Epithelial cell of prostate (primary cell): ENCODE measurements at regions not wholly inside any gene's neighbourhood (a gene's known extent, or its start where the extent isn't known, plus 50 kb on each side); places are given as distances from the start of the nearest gene placed in this dataset.
"Not testable (repeated sequence)": the region's sequence is repeated elsewhere in the genome, so short reads cannot be mapped to it uniquely, and the experiment has no call there.

Source experiments
- DNase-seq: peaks from one replicate; pipeline ENCODE4 v3.0.0-alpha.2; 2011; ENCODE audit warnings: low read depth, low spot score
- H3K27ac ChIP-seq: fragments of 450-650 bp; 2 replicates; pipeline ENCODE4 v1.5.1; 2017; ENCODE audit warnings: mild to moderate bottlenecking

- H3K27ac ChIP-seq: no peak overlapping the region
- no peak for DNase-seq
Measured at GRCh38 chr13:103614761-103615160, 548.5 kb upstream of the SLC10A2 start.

GRCh38 chr13:103607995-103608394 lies 541.8 kb upstream of the SLC10A2 start:
- H3K27ac ChIP-seq: no peak overlapping the region
- no peak for DNase-seq

GRCh38 chr13:103605546-103606326 lies 539.5 kb upstream of the SLC10A2 start:
- no peak for DNase-seq
- no peak overlapping the region for H3K27ac ChIP-seq

- not testable (repeated sequence) for DNase-seq, H3K27ac ChIP-seq
Measured at GRCh38 chr13:103599870-103600269, 533.7 kb upstream of the SLC10A2 start.

DNA sequence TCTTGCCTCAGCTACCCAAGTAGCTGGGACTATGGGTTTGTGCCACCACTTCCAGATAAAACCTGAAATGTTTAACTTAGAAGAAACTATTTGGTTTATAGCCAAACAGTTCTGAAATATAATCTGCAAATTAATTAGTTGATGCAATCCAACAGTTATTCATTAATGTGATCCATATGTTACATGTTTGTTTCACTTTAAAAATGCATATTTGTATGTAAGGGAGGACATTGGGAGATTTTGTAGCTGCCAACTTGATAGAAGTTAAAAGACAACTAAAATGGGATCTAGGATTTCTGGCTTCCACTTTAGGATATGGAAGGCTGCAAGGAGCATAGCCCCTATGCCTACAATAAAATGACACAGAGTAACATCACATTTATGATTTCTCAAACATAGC lies 532.5 kb upstream of the SLC10A2 start:
- no peak overlapping the region for H3K27ac ChIP-seq

DNA sequence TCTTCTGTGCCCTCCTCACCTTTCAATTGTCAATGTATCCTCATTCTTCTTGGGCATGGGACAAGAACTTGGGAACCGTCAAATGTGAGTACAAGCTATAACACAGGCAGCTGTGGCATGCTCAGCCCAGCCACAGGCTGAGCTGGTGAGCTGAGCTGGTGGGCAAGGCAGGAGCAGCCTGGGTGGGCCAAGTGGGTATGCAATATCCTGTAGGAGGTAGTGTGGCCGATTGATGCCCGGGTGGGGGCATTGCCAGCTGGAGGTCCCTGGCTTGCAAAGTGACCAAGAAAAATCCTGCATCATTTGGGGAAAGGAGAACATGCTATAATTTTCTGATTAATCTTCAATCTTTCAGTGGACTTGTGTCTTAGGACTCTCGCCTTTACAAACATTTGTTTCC lies 507.2 kb upstream of the SLC10A2 start:
- no peak overlapping the region for H3K27ac ChIP-seq
- no peak for DNase-seq

More for the DNA sequence above, 532.5 kb upstream of the SLC10A2 start:
- no peak for DNase-seq

DNA sequence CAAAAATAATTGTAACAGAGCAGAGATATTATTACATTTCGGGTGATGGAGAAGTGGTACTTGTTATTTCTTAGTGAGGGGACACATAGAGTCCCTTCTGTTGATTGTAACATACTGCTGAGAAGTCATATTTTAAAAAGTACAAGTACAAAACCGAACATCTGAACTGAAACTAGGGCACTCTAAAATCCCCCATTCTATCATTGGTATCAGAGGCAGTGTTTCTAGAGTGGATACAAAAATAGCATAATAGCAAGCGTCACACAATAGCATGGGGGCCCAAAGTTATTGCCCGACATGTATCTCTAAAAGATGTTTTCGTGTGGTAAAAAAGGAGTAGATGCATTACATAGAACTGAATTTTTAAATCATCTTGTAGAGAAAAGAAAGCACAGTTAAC lies 502.1 kb upstream of the SLC10A2 start:
- DNase-seq: no peak
- H3K27ac ChIP-seq: no peak overlapping the region

DNA sequence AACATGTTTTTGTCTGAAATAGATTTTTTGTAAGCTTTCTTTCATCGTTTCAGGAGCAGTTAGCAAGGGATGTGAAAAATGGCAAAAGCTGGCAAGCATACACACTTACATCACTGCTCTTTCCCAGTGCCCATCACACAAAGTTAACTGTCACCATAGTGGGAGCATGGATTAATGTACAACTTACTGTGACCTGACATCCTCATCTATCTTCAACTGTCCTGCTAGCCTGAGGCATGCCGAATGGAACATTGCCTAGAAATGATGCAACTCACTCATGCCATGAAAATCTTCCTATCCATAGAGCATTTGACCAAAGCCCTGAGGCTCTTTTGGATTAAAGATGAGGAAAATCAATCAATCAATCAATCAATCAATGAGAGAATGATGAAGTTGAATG lies 491.7 kb upstream of the SLC10A2 start:
- DNase-seq: no peak

GRCh38 chr13:103556681-103557080 lies 490.5 kb upstream of the SLC10A2 start:
- DNase-seq: no peak
- H3K27ac ChIP-seq: no peak overlapping the region

More for the DNA sequence above, 491.7 kb upstream of the SLC10A2 start:
- no peak overlapping the region for H3K27ac ChIP-seq

DNA sequence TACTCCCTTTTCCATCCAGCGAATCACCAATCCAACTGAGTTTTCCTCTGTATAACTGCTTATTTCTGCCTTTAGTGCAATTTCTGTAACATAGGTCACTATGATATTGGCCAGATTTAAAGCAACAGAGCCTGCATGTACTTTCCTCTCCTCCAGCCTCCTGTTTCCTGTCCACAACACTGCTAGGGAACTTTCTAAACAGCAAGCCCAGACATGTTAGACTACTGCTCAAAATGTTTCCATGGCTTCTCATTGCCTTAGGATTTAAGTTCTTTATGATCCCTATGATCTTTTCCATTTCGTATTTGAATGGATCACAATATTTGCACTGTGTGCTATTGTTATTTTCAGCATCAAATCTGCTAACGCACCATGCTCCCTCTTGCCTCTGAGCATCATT lies 481.7 kb upstream of the SLC10A2 start:
- DNase-seq: peak; percentile 3
- no peak overlapping the region for H3K27ac ChIP-seq

- H3K27ac ChIP-seq: no peak overlapping the region
- no peak for DNase-seq
Measured at GRCh38 chr13:103546271-103546670, 480.1 kb upstream of the SLC10A2 start.

GRCh38 chr13:103542648-103543047 lies 476.4 kb upstream of the SLC10A2 start:
- no peak overlapping the region for H3K27ac ChIP-seq
- no peak for DNase-seq

- no peak overlapping the region for H3K27ac ChIP-seq
- DNase-seq: no peak
Measured at GRCh38 chr13:103540382-103540765, 474.2 kb upstream of the SLC10A2 start.

DNA sequence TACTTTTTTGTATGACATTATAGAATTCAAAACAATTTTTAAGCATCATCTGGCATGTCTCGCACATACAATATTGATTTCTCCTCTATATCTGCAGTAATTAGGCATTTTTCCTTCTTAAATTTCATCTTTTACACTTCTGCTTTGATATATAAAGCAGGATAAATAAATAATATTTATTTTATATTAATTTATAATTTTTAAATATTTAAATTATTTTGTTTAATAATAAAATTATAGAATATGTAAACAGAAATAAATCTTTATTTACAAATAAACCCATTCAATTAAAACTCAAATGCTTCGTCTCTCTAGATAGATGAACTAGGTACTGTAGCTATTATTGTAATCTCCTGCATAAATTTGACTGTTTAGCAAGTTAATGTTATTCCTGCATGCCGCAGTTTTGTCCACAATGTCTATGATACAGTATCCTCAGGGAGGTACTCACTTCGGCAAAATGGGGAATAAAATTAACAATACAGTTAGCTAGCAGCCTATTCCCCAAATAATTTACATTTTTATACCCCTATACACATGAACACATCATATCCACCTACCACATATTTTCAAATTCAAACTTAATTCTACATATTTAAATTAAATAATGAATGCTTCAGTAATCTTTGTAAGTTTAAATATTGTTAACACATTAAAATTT lies 473.6 kb upstream of the SLC10A2 start:
- DNase-seq: no peak
- no peak overlapping the region for H3K27ac ChIP-seq

DNA sequence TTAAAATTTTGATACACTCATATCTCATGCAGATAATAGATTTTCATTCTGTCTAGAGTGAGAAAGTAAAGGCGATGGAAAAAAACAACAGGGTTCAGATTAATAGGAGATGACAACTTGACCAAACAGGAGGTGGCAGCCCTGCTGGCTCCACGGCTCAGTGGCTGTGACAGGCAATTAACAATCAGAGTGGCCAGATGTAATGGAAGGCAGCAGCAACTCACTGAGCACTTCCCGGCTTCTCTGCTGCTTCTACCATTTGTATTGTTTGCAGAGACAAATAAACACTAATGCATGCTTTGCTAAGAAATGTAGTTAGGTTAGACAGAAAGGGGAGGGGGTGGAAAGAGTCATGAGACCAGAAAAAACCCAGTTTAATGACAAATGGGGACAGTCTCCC lies 473.0 kb upstream of the SLC10A2 start:
- DNase-seq: no peak
- H3K27ac ChIP-seq: no peak overlapping the region

DNA sequence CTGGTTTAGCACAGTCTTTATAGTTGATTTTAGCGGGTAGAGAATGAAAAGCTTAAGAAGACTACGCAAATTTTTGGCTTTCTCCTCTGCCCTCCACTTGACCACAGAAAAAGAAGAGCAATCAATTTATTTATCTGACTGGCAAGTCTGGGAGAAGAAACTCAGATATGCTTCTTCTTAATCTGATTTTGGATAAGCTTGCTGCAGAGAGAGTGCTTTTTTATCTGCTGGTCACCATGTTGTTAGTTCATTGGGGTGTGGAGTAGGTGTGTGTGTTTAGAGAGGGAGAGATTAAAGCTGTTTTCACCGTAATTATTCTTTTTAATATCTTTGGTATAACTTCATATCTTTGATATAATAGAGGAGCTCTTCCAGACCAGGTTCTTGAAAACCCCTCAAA lies 471.4 kb upstream of the SLC10A2 start:
- DNase-seq: no peak
- no peak overlapping the region for H3K27ac ChIP-seq

DNA sequence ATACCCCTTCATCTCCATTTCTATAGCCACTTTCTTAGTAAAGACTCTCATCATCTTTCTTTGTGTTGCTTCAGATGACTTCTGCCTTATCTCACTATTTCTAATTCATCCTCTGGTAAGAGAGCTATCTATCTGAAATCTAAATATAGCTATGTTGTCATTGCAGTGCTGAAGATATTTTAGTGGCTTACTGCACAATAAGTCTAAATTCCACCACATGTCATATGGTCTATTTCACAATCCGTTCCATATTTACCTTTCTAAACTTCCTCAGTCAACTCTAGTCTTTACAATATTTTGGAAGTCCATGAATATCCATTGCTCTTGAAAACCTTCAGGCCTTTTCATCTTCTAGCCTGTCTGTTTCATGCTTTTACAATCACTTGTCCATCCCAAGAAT lies 465.1 kb upstream of the SLC10A2 start:
- H3K27ac ChIP-seq: no peak overlapping the region
- no peak for DNase-seq

DNA sequence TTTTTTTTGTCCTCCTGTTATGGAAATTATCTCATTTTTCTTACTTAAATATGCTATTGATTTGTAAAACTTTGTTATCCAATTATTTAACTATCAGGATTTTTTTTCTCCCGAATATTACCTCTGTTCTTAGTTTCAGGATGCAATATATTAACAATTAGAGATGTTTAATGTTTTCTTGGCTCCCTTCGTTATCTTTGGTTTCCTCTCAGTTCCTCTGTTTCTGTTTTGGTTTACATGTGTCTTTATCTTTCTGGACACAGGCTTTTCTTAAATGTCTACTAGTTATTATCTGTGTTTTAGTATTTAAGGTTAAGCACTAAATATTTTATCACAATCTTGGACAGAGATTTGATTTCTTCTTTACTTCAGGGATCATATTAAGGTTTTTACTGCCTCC lies 462.2 kb upstream of the SLC10A2 start:
- DNase-seq: no peak
- no peak overlapping the region for H3K27ac ChIP-seq

GRCh38 chr13:103525530-103525929 lies 459.3 kb upstream of the SLC10A2 start:
- DNase-seq: no peak
- no peak overlapping the region for H3K27ac ChIP-seq

- DNase-seq: no peak
Measured at GRCh38 chr13:103523858-103524257, 457.6 kb upstream of the SLC10A2 start.

GRCh38 chr13:103521532-103521931 lies 455.3 kb upstream of the SLC10A2 start:
- no peak overlapping the region for H3K27ac ChIP-seq
- no peak for DNase-seq

More at GRCh38 chr13:103523858-103524257, 457.6 kb upstream of the SLC10A2 start:
- no peak overlapping the region for H3K27ac ChIP-seq

DNA sequence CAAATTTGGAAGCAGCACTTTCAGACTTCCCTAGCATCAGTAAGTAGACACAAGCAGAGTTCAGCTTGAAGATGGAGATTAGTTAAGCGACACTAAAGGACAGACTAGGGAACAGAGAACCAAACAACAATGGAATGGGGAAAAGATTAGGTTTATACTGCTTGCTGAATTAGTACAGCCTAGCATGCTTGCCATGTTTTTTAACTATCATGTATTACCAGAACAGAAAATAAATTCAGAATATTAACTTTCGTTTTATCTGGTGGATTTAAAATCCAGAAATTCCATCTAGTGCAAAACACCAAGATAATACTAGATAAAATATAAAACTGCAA lies 451.5 kb upstream of the SLC10A2 start:
- no peak for DNase-seq
- H3K27ac ChIP-seq: no peak overlapping the region
